ENCODE measurements at regions not wholly inside any gene's neighbourhood (a gene's known extent, or its start where the extent isn't known, plus 50 kb on each side); places are given as distances from the start of the nearest gene placed in this dataset.

DNA sequence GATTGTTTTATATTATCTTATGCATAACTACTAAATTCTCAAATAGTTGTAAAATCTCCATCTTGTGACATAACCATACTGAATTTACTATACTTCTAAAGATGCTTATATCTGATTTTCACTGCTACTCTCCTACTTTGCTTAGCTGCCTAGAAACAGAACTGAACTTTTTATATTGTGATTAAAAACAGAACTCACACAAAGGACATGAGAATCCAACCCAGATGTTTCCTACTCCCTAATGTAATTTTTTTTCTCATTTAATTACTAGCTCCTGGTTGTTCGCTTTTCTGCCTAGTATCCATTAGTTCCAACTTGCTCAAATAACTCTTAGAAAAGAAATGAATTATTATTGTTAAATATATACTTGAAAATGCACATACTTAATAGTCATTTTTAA lies 283.5 kb upstream of the ACTRT1 start:
- TF ChIP-seq CTCF (IDR thresholded peaks at IDR 0.05; ENCODE audit: poor library complexity) (no peak), EZH2 (IDR thresholded peaks at IDR 0.05; ENCODE audit: borderline replicate concordance) (no peak)

Measured in hepatocyte (in vitro differentiated cells).